Adrenal gland (tissue), 5 donors: ENCODE measurements at regions not wholly inside any gene's neighbourhood (a gene's known extent, or its start where the extent isn't known, plus 50 kb on each side); places are given as distances from the start of the nearest gene placed in this dataset.

Experiments used
- POLR2A ChIP-seq, 2 donors: fragments of 450-650 bp; IDR thresholded peaks; one replicate each; pipeline ENCODE4 v1.6.1; 2017; ENCODE audit warnings: antibody characterized with exemption in 2 of 2, mild to moderate bottlenecking in 2 of 2, moderate library complexity in 1 of 2
- TF ChIP-seq, protein P1 (sequence below), 6 experiments: fragments of 450-650 bp in 4 of 6; fragments of 200-600 bp in 2 of 6; sonication (generic) in 1 of 6; IDR thresholded peaks; 1 replicate in 5 of 6; 2 replicates in 1 of 6; pipeline versions ENCODE4 v1.5.1 to v1.8.0; 2016 to 2021; ENCODE audit warnings: antibody characterized with exemption in 6 of 6, mild to moderate bottlenecking in 2 of 6, moderate library complexity in 1 of 6
- donor health status: DM: no; HTN: no; CAD: no.

DNA sequence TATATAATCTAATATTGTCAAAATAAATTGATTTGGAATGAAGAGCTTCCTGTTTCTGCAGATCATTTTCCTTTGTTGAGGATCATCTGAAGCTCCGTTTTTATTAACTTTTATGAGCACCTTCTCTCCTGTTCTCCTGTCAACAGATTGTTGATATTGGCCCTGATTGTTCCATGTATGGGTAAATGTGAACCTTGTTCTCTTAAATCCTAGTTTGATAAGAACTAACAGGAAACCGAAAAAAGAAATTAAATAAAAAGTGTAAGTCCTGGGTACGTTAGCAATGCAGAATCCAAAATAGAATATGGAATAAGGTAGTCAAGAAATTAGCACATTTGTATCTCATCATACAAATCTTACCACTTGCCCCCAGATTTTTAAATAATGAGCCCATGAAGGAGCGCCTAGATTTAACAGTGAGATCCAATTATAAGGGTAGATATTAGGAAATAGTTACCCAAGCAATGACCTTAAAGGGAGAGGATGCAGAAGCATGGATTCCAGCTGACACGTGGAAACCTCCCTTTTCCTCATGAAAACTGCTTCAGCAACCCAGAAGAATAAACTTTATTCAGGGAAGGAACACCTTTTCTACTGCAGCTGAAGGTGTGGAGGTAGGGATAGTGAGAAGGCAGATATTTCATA, 80.8 kb upstream of the PIK3R1 start:
- no peak for TF ChIP-seq POLR2A (IDR thresholded peaks at IDR 0.05)
- TF ChIP-seq, protein P1, sequence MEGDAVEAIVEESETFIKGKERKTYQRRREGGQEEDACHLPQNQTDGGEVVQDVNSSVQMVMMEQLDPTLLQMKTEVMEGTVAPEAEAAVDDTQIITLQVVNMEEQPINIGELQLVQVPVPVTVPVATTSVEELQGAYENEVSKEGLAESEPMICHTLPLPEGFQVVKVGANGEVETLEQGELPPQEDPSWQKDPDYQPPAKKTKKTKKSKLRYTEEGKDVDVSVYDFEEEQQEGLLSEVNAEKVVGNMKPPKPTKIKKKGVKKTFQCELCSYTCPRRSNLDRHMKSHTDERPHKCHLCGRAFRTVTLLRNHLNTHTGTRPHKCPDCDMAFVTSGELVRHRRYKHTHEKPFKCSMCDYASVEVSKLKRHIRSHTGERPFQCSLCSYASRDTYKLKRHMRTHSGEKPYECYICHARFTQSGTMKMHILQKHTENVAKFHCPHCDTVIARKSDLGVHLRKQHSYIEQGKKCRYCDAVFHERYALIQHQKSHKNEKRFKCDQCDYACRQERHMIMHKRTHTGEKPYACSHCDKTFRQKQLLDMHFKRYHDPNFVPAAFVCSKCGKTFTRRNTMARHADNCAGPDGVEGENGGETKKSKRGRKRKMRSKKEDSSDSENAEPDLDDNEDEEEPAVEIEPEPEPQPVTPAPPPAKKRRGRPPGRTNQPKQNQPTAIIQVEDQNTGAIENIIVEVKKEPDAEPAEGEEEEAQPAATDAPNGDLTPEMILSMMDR (IDR thresholded peaks at IDR 0.05), result no peak
